ENCODE measurements at regions not wholly inside any gene's neighbourhood (a gene's known extent, or its start where the extent isn't known, plus 50 kb on each side); places are given as distances from the start of the nearest gene placed in this dataset.

GRCh38 chr3:193899001-193899400, 236.9 kb upstream of the HES1 start:
- no peak overlapping the region for H3K4me3 ChIP-seq (ENCODE audit: low read length, poor library complexity, severe bottlenecking)
- no peaks in the 10 kb centered on the region for H3K27me3 ChIP-seq (ENCODE audit: insufficient read depth, low read length, poor library complexity, severe bottlenecking)
- H3K9ac ChIP-seq (ENCODE audit: low read depth, low read length, poor library complexity, severe bottlenecking): no peak overlapping the region
- H3K9me3 ChIP-seq (ENCODE audit: insufficient read depth, low read depth, low read length): no peaks in the 10 kb centered on the region
- no peaks in the 10 kb centered on the region for H3F3A ChIP-seq (ENCODE audit: low read depth)
- no peak for TF ChIP-seq CTCF (conservative IDR thresholded peaks at IDR 0.05; ENCODE audit: low read length)
- no peak for TF ChIP-seq EZH2phosphoT487 (IDR thresholded peaks at IDR 0.05; ENCODE audit: borderline replicate concordance)
- no peaks in the 10 kb centered on the region for H3K9me2 ChIP-seq (replicated peaks; ENCODE audit: low read depth, low read length)
- no peak overlapping the region for H3K4me2 ChIP-seq (ENCODE audit: low read depth, low read length, poor library complexity, severe bottlenecking)
- no peaks in the 10 kb centered on the region for H3K36me3 ChIP-seq (ENCODE audit: insufficient read depth, low read length)
- H4K20me1 ChIP-seq (ENCODE audit: insufficient read depth, low read length, poor library complexity, severe bottlenecking): no peaks in the 10 kb centered on the region
- no peaks in the 10 kb centered on the region for H3K79me2 ChIP-seq (ENCODE audit: insufficient read depth, low read length)
- H3K4me1 ChIP-seq (ENCODE audit: insufficient read depth, low read length, poor library complexity, severe bottlenecking): peaks cover 35% of the 10 kb centered on the region
- H2AFZ ChIP-seq (ENCODE audit: low read length): no peak overlapping the region

- Histone ChIP-seq H3K9me3 (ENCODE audit: insufficient read depth, low read depth, low read length) (no peaks in the 10 kb centered on the region), H3K4me2 (ENCODE audit: low read depth, low read length, poor library complexity, severe bottlenecking) (no peak overlapping the region), H3K4me3 (ENCODE audit: low read length, poor library complexity, severe bottlenecking) (no peak overlapping the region), H2AFZ (ENCODE audit: low read length) (no peak overlapping the region), H3K27me3 (ENCODE audit: insufficient read depth, low read length, poor library complexity, severe bottlenecking) (no peaks in the 10 kb centered on the region), H3K79me2 (ENCODE audit: insufficient read depth, low read length) (no peaks in the 10 kb centered on the region), H3K4me1 (ENCODE audit: insufficient read depth, low read length, poor library complexity, severe bottlenecking) (peaks cover 36% of the 10 kb centered on the region), H3K9me2 (replicated peaks; ENCODE audit: low read depth, low read length) (no peaks in the 10 kb centered on the region), H3K9ac (ENCODE audit: low read depth, low read length, poor library complexity, severe bottlenecking) (no peak overlapping the region), H3K36me3 (ENCODE audit: insufficient read depth, low read length) (no peaks in the 10 kb centered on the region), H3F3A (ENCODE audit: low read depth) (no peaks in the 10 kb centered on the region), H4K20me1 (ENCODE audit: insufficient read depth, low read length, poor library complexity, severe bottlenecking) (no peaks in the 10 kb centered on the region)
- TF ChIP-seq EZH2phosphoT487 (IDR thresholded peaks at IDR 0.05; ENCODE audit: borderline replicate concordance) (no peak), CTCF (conservative IDR thresholded peaks at IDR 0.05; ENCODE audit: low read length) (no peak)
Observed at GRCh38 chr3:193901007-193901406, 234.9 kb upstream of the HES1 start.

GRCh38 chr3:193902607-193903511, 233.1 kb upstream of the HES1 start:
- Histone ChIP-seq H3K9me2 (replicated peaks; ENCODE audit: low read depth, low read length) (no peaks in the 10 kb centered on the region), H3K79me2 (ENCODE audit: insufficient read depth, low read length) (no peaks in the 10 kb centered on the region), H3K4me2 (ENCODE audit: low read depth, low read length, poor library complexity, severe bottlenecking) (no peak overlapping the region), H3K9ac (ENCODE audit: low read depth, low read length, poor library complexity, severe bottlenecking) (no peak overlapping the region), H3F3A (ENCODE audit: low read depth) (no peaks in the 10 kb centered on the region), H3K4me1 (ENCODE audit: insufficient read depth, low read length, poor library complexity, severe bottlenecking) (peaks cover 31% of the 10 kb centered on the region), H3K4me3 (ENCODE audit: low read length, poor library complexity, severe bottlenecking) (no peak overlapping the region), H2AFZ (ENCODE audit: low read length) (no peak overlapping the region; the same call in 1 of the 2 replicates), H3K36me3 (ENCODE audit: insufficient read depth, low read length) (no peaks in the 10 kb centered on the region), H3K9me3 (ENCODE audit: insufficient read depth, low read depth, low read length) (no peaks in the 10 kb centered on the region), H4K20me1 (ENCODE audit: insufficient read depth, low read length, poor library complexity, severe bottlenecking) (no peaks in the 10 kb centered on the region), H3K27me3 (ENCODE audit: insufficient read depth, low read length, poor library complexity, severe bottlenecking) (no peaks in the 10 kb centered on the region)
- TF ChIP-seq CTCF (conservative IDR thresholded peaks at IDR 0.05; ENCODE audit: low read length) (no peak), EZH2phosphoT487 (IDR thresholded peaks at IDR 0.05; ENCODE audit: borderline replicate concordance) (no peak)
